Transverse colon (tissue), 3 donors: ENCODE measurements at regions not wholly inside any gene's neighbourhood (a gene's known extent, or its start where the extent isn't known, plus 50 kb on each side); places are given as distances from the start of the nearest gene placed in this dataset.

Experiments
- POLR2A ChIP-seq: fragments of 450-650 bp; IDR thresholded peaks from one replicate; pipeline ENCODE4 v1.6.1; 2016; ENCODE audit warnings: antibody characterized with exemption, mild to moderate bottlenecking, moderate library complexity
- TF ChIP-seq, protein P1 (sequence below), 5 experiments: fragments of 200-600 bp in 3 of 5; fragments of 450-650 bp in 2 of 5; sonication (generic) in 3 of 5; IDR thresholded peaks; 1 replicate in 2 of 5; 2 replicates in 3 of 5; pipeline ENCODE4 v1.5.1; 2016 to 2017; ENCODE audit warnings: antibody characterized with exemption in 5 of 5, inconsistent platforms in 3 of 5, mild to moderate bottlenecking in 2 of 5, moderate library complexity in 1 of 5

- TF ChIP-seq, protein P1, sequence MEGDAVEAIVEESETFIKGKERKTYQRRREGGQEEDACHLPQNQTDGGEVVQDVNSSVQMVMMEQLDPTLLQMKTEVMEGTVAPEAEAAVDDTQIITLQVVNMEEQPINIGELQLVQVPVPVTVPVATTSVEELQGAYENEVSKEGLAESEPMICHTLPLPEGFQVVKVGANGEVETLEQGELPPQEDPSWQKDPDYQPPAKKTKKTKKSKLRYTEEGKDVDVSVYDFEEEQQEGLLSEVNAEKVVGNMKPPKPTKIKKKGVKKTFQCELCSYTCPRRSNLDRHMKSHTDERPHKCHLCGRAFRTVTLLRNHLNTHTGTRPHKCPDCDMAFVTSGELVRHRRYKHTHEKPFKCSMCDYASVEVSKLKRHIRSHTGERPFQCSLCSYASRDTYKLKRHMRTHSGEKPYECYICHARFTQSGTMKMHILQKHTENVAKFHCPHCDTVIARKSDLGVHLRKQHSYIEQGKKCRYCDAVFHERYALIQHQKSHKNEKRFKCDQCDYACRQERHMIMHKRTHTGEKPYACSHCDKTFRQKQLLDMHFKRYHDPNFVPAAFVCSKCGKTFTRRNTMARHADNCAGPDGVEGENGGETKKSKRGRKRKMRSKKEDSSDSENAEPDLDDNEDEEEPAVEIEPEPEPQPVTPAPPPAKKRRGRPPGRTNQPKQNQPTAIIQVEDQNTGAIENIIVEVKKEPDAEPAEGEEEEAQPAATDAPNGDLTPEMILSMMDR (IDR thresholded peaks at IDR 0.05), result no peak
- TF ChIP-seq POLR2A, result no peak
Observed at GRCh38 chrX:122135070-122135469, 1049.0 kb upstream of the GRIA3 start.
